Omental fat pad (tissue), 3 donors: ENCODE measurements at regions not wholly inside any gene's neighbourhood (a gene's known extent, or its start where the extent isn't known, plus 50 kb on each side); places are given as distances from the start of the nearest gene placed in this dataset.

ENCODE experiments used
- ATAC-seq: fragments of 150-250 bp; one replicate; pipeline ENCODE4 v1.9.1; 2016; ENCODE audit warnings: mild to moderate bottlenecking, moderate library complexity; ENCODE audit not compliant: low FRiP score
- DNase-seq: peaks from one replicate; pipeline ENCODE4 v3.0.0-alpha.2; 2019; ENCODE audit warnings: low spot score
- TF ChIP-seq, protein P1 (sequence below), 3 donors: fragments of 450-650 bp; IDR thresholded peaks; one replicate each; pipeline ENCODE4 v1.5.1; 2016 to 2017; ENCODE audit warnings: antibody characterized with exemption in 3 of 3, mild to moderate bottlenecking in 3 of 3, moderate library complexity in 2 of 3

DNA sequence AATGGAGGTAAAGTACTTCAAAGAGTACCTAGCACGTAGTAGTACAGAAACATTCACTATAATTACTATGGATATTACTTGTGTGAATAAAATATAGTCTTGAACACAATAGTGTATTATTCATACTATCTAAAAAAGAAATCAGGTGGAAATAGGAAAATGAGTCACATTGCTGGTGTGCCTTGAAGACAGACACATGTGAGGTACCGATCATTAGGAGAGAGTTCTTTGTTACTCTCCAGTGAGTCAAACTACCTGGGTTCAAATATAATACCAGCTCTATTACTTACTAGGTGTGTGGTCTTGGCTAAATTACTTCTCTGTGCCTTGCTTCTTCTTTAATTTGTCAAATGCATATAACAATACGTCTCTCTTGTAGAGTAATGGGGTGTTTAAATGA, 50.8 kb upstream of the BEND6 start:
- no peak for DNase-seq
- TF ChIP-seq, protein P1, sequence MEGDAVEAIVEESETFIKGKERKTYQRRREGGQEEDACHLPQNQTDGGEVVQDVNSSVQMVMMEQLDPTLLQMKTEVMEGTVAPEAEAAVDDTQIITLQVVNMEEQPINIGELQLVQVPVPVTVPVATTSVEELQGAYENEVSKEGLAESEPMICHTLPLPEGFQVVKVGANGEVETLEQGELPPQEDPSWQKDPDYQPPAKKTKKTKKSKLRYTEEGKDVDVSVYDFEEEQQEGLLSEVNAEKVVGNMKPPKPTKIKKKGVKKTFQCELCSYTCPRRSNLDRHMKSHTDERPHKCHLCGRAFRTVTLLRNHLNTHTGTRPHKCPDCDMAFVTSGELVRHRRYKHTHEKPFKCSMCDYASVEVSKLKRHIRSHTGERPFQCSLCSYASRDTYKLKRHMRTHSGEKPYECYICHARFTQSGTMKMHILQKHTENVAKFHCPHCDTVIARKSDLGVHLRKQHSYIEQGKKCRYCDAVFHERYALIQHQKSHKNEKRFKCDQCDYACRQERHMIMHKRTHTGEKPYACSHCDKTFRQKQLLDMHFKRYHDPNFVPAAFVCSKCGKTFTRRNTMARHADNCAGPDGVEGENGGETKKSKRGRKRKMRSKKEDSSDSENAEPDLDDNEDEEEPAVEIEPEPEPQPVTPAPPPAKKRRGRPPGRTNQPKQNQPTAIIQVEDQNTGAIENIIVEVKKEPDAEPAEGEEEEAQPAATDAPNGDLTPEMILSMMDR (IDR thresholded peaks at IDR 0.05), result no peak
- no peak for ATAC-seq

DNA sequence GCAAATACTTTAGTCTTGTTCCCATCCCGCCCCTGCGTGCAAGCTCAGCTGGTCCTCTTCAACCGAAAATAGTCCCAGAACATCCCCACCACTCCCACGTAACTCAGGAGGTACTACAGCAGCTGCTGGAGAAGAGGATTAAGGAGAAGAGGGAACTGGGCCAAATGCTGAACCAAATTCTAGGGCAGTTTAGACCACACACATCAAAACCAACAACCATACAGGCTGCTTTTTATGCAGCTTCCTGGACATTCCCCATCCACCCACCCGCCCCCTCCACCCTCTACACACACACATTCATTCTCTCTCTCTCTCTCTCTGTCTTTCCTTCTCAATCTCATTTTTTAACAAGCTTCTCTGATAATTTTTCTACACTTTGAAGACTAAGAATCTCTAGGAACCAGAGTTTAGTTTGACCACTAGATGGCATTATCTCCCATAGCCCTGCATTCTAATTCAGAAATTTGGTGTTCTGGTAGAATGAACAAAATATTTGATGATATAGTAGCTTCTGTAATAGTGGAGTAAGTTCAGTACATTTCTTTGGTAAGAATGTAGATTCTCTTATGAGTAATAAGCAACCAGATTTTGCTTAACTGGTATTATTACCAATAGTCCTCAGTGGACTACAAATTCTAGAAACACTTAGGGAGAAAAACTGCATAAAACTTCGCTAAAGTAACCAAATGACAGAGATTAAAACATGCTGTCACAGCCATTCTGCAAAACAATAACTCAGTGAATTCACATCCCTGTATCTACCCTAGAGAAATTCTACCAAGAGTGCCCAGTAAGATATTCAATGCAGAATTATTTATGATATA, 52.1 kb upstream of the BEND6 start:
- TF ChIP-seq, protein P1 (IDR thresholded peaks at IDR 0.05), result no peak
- DNase-seq, result no peak
- ATAC-seq, result peak; percentile 52

DNA sequence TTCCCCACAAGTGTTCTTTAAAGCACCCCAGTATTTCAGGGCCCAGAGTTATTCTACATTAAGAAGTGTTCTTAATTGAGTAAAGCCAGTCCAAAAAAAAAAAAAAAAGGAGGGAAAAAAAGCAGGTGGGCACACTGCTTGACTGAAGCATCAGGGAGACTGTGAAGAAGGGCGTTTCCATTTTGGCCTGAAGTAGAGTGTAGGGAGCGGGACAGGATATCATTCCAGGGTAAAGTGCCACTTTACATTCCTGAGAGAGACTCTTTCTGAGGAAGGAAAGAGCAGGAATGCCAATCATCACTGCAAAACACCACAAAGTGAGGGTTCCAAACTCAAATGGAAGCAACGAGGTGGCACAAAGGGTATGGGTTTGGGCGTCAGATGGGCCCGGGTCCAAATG, 54.1 kb upstream of the BEND6 start:
- TF ChIP-seq, protein P1 (IDR thresholded peaks at IDR 0.05), result no peak
- ATAC-seq (no peak), DNase-seq (no peak)

GRCh38 chr6:56899753-56900152, 55.2 kb upstream of the BEND6 start:
- DNase-seq (no peak), ATAC-seq (no peak)
- TF ChIP-seq, protein P1 (IDR thresholded peaks at IDR 0.05), result no peak

GRCh38 chr6:56899311-56899710, 55.6 kb upstream of the BEND6 start:
- TF ChIP-seq, protein P1 (IDR thresholded peaks at IDR 0.05), result no peak
- DNase-seq (no peak), ATAC-seq (no peak)

DNA sequence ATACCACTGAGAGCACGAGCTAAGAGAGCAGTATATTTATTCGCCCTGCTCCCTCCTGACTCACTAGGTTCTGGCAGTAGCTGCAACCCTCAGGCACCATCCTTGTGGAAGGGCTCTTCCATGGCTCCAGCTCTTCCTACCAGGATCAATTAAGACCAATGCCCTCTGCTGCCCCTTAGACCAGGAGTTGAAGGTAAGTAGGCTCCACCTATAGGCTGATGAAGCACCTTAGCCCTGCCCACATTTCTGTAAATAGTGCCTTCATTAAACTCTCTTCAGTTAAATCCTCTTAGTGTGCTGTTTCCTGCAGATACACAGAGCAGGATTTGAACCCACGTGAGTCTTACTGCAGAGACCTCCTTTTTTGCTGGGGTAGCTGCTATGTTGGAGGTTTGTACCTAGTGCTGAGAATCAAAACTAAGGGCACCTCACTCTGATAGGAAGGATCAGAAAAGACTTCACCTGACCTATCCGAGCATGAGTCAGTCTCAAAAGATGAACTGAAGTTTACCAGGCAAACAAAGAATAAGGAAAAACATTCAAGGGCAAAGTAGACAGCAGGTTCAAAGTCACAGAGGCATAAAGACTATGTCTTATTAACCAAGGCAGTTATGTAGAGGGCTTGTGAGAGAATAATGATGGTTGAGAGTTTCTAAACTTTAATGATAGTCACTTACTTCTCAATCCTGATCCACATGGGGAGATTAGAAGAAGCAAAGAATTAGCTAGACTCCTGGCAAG, 56.9 kb upstream of the BEND6 start:
- DNase-seq (no peak), ATAC-seq (no peak)
- TF ChIP-seq, protein P1 (IDR thresholded peaks at IDR 0.05), result no peak
